ENCODE measurements at regions not wholly inside any gene's neighbourhood (a gene's known extent, or its start where the extent isn't known, plus 50 kb on each side); places are given as distances from the start of the nearest gene placed in this dataset.

GRCh38 chr5:143678148-143678905 lies 133.6 kb upstream of the HMHB1 start:
- Histone ChIP-seq H3K4me3 (ENCODE audit: low read length in 2 of 2) (no peak overlapping the region), H3K36me3 (ENCODE audit: control insufficient read depth in 2 of 2, insufficient read depth in 2 of 2, low read length in 1 of 2) (no peaks in the 10 kb centered on the region), H3K27me3 (ENCODE audit: control insufficient read depth in 2 of 2, insufficient read depth in 1 of 2, low read length in 1 of 2) (no peaks in the 10 kb centered on the region), H3K4me1 (ENCODE audit: control insufficient read depth in 2 of 2, insufficient read depth in 2 of 2, low read length in 2 of 2) (no peaks in the 10 kb centered on the region), H3K9me3 (ENCODE audit: control insufficient read depth in 2 of 2, insufficient read depth in 1 of 2, low read length in 1 of 2) (no peaks in the 10 kb centered on the region), H3K27ac (ENCODE audit: low read depth in 1 of 2, low read length in 1 of 2) (no peak overlapping the region)
- WGBS = 97% methylated on average over 1 of the region's 1 CpG
- DNase-seq (ENCODE audit: low read depth in 6 of 9, low spot score in 9 of 9) = no peak

GRCh38 chr5:143677403-143677802 lies 134.6 kb upstream of the HMHB1 start:
- no peak overlapping the region for H3K4me3 ChIP-seq (ENCODE audit: low read length in 2 of 2)
- WGBS = 98% methylated on average over 6 of the region's 6 CpGs
- DNase-seq (ENCODE audit: low read depth in 6 of 9, low spot score in 9 of 9) = no peak
- no peaks in the 10 kb centered on the region for H3K36me3 ChIP-seq (ENCODE audit: control insufficient read depth in 2 of 2, insufficient read depth in 2 of 2, low read length in 1 of 2)
- no peaks in the 10 kb centered on the region for H3K9me3 ChIP-seq (ENCODE audit: control insufficient read depth in 2 of 2, insufficient read depth in 1 of 2, low read length in 1 of 2)
- no peak overlapping the region for H3K27ac ChIP-seq (ENCODE audit: low read depth in 1 of 2, low read length in 1 of 2)
- no peaks in the 10 kb centered on the region for H3K27me3 ChIP-seq (ENCODE audit: control insufficient read depth in 2 of 2, insufficient read depth in 1 of 2, low read length in 1 of 2)
- no peaks in the 10 kb centered on the region for H3K4me1 ChIP-seq (ENCODE audit: control insufficient read depth in 2 of 2, insufficient read depth in 2 of 2, low read length in 2 of 2)

GRCh38 chr5:143676802-143677201 lies 135.2 kb upstream of the HMHB1 start:
- Histone ChIP-seq H3K4me1 (ENCODE audit: control insufficient read depth in 2 of 2, insufficient read depth in 2 of 2, low read length in 2 of 2) (no peaks in the 10 kb centered on the region), H3K36me3 (ENCODE audit: control insufficient read depth in 2 of 2, insufficient read depth in 2 of 2, low read length in 1 of 2) (no peaks in the 10 kb centered on the region), H3K27me3 (ENCODE audit: control insufficient read depth in 2 of 2, insufficient read depth in 1 of 2, low read length in 1 of 2) (no peaks in the 10 kb centered on the region), H3K27ac (ENCODE audit: low read depth in 1 of 2, low read length in 1 of 2) (no peak overlapping the region), H3K9me3 (ENCODE audit: control insufficient read depth in 2 of 2, insufficient read depth in 1 of 2, low read length in 1 of 2) (no peaks in the 10 kb centered on the region), H3K4me3 (ENCODE audit: low read length in 2 of 2) (no peak overlapping the region)
- WGBS = 100% methylated on average over 1 of the region's 1 CpG
- no peak for DNase-seq (ENCODE audit: low read depth in 6 of 9, low spot score in 9 of 9)

- no peaks in the 10 kb centered on the region for H3K36me3 ChIP-seq (ENCODE audit: control insufficient read depth in 2 of 2, insufficient read depth in 2 of 2, low read length in 1 of 2)
- no peaks in the 10 kb centered on the region for H3K27me3 ChIP-seq (ENCODE audit: control insufficient read depth in 2 of 2, insufficient read depth in 1 of 2, low read length in 1 of 2)
- H3K27ac ChIP-seq (ENCODE audit: low read depth in 1 of 2, low read length in 1 of 2) = no peak overlapping the region
- H3K4me3 ChIP-seq (ENCODE audit: low read length in 2 of 2) = no peak overlapping the region
- H3K4me1 ChIP-seq (ENCODE audit: control insufficient read depth in 2 of 2, insufficient read depth in 2 of 2, low read length in 2 of 2) = no peaks in the 10 kb centered on the region
- no peaks in the 10 kb centered on the region for H3K9me3 ChIP-seq (ENCODE audit: control insufficient read depth in 2 of 2, insufficient read depth in 1 of 2, low read length in 1 of 2)
- 100% methylated on average over 2 of the region's 2 CpGs for WGBS
- no peak for DNase-seq (ENCODE audit: low read depth in 6 of 9, low spot score in 9 of 9)
These were observed 137.5 kb upstream of the HMHB1 start for GRCh38 chr5:143674469-143674786.

GRCh38 chr5:143673676-143674468 lies 138.1 kb upstream of the HMHB1 start:
- H3K9me3 ChIP-seq (ENCODE audit: control insufficient read depth in 2 of 2, insufficient read depth in 1 of 2, low read length in 1 of 2) = no peaks in the 10 kb centered on the region
- no peak for DNase-seq (ENCODE audit: low read depth in 6 of 9, low spot score in 9 of 9)
- H3K27me3 ChIP-seq (ENCODE audit: control insufficient read depth in 2 of 2, insufficient read depth in 1 of 2, low read length in 1 of 2) = no peaks in the 10 kb centered on the region
- H3K27ac ChIP-seq (ENCODE audit: low read depth in 1 of 2, low read length in 1 of 2) = no peak overlapping the region
- H3K4me1 ChIP-seq (ENCODE audit: control insufficient read depth in 2 of 2, insufficient read depth in 2 of 2, low read length in 2 of 2) = no peaks in the 10 kb centered on the region
- WGBS = 94% methylated on average over 3 of the region's 3 CpGs
- no peaks in the 10 kb centered on the region for H3K36me3 ChIP-seq (ENCODE audit: control insufficient read depth in 2 of 2, insufficient read depth in 2 of 2, low read length in 1 of 2)
- H3K4me3 ChIP-seq (ENCODE audit: low read length in 2 of 2) = no peak overlapping the region

GRCh38 chr5:143672806-143673205 lies 139.2 kb upstream of the HMHB1 start:
- no peak for DNase-seq (ENCODE audit: low read depth in 6 of 9, low spot score in 9 of 9)
- Histone ChIP-seq H3K36me3 (ENCODE audit: control insufficient read depth in 2 of 2, insufficient read depth in 2 of 2, low read length in 1 of 2) (no peaks in the 10 kb centered on the region), H3K27ac (ENCODE audit: low read depth in 1 of 2, low read length in 1 of 2) (no peak overlapping the region), H3K4me3 (ENCODE audit: low read length in 2 of 2) (no peak overlapping the region), H3K27me3 (ENCODE audit: control insufficient read depth in 2 of 2, insufficient read depth in 1 of 2, low read length in 1 of 2) (no peaks in the 10 kb centered on the region), H3K9me3 (ENCODE audit: control insufficient read depth in 2 of 2, insufficient read depth in 1 of 2, low read length in 1 of 2) (no peaks in the 10 kb centered on the region), H3K4me1 (ENCODE audit: control insufficient read depth in 2 of 2, insufficient read depth in 2 of 2, low read length in 2 of 2) (no peaks in the 10 kb centered on the region)

- no peaks in the 10 kb centered on the region for H3K27me3 ChIP-seq (ENCODE audit: control insufficient read depth in 2 of 2, insufficient read depth in 1 of 2, low read length in 1 of 2)
- WGBS = 95% methylated on average over 5 of the region's 5 CpGs
- no peak for DNase-seq (ENCODE audit: low read depth in 6 of 9, low spot score in 9 of 9)
- no peak overlapping the region for H3K27ac ChIP-seq (ENCODE audit: low read depth in 1 of 2, low read length in 1 of 2)
- H3K36me3 ChIP-seq (ENCODE audit: control insufficient read depth in 2 of 2, insufficient read depth in 2 of 2, low read length in 1 of 2) = no peaks in the 10 kb centered on the region
- H3K4me3 ChIP-seq (ENCODE audit: low read length in 2 of 2) = no peak overlapping the region
- no peaks in the 10 kb centered on the region for H3K9me3 ChIP-seq (ENCODE audit: control insufficient read depth in 2 of 2, insufficient read depth in 1 of 2, low read length in 1 of 2)
- no peaks in the 10 kb centered on the region for H3K4me1 ChIP-seq (ENCODE audit: control insufficient read depth in 2 of 2, insufficient read depth in 2 of 2, low read length in 2 of 2)
These were observed 140.0 kb upstream of the HMHB1 start for GRCh38 chr5:143671674-143672569.

GRCh38 chr5:143671021-143671420 lies 140.9 kb upstream of the HMHB1 start:
- Histone ChIP-seq H3K27ac (ENCODE audit: low read depth in 1 of 2, low read length in 1 of 2) (no peak overlapping the region), H3K4me3 (ENCODE audit: low read length in 2 of 2) (no peak overlapping the region), H3K27me3 (ENCODE audit: control insufficient read depth in 2 of 2, insufficient read depth in 1 of 2, low read length in 1 of 2) (no peaks in the 10 kb centered on the region), H3K36me3 (ENCODE audit: control insufficient read depth in 2 of 2, insufficient read depth in 2 of 2, low read length in 1 of 2) (no peaks in the 10 kb centered on the region), H3K9me3 (ENCODE audit: control insufficient read depth in 2 of 2, insufficient read depth in 1 of 2, low read length in 1 of 2) (no peaks in the 10 kb centered on the region), H3K4me1 (ENCODE audit: control insufficient read depth in 2 of 2, insufficient read depth in 2 of 2, low read length in 2 of 2) (no peaks in the 10 kb centered on the region)
- DNase-seq (ENCODE audit: low read depth in 6 of 9, low spot score in 9 of 9) = no peak
- WGBS = 97% methylated on average over 5 of the region's 5 CpGs

- WGBS = 96% methylated on average over 4 of the region's 4 CpGs
- H3K4me1 ChIP-seq (ENCODE audit: control insufficient read depth in 2 of 2, insufficient read depth in 2 of 2, low read length in 2 of 2) = no peaks in the 10 kb centered on the region
- H3K36me3 ChIP-seq (ENCODE audit: control insufficient read depth in 2 of 2, insufficient read depth in 2 of 2, low read length in 1 of 2) = no peaks in the 10 kb centered on the region
These were observed 146.1 kb upstream of the HMHB1 start for GRCh38 chr5:143665866-143666265.

More at GRCh38 chr5:143665866-143666265, 146.1 kb upstream of the HMHB1 start:
- Histone ChIP-seq H3K4me3 (ENCODE audit: low read length in 2 of 2) (no peak overlapping the region), H3K27me3 (ENCODE audit: control insufficient read depth in 2 of 2, insufficient read depth in 1 of 2, low read length in 1 of 2) (no peaks in the 10 kb centered on the region), H3K9me3 (ENCODE audit: control insufficient read depth in 2 of 2, insufficient read depth in 1 of 2, low read length in 1 of 2) (no peaks in the 10 kb centered on the region), H3K27ac (ENCODE audit: low read depth in 1 of 2, low read length in 1 of 2) (no peak overlapping the region)
- no peak for DNase-seq (ENCODE audit: low read depth in 6 of 9, low spot score in 9 of 9)

Data from thymus (tissue), 11 donors.